OCI-LY3 (cell line): ENCODE measurements at regions not wholly inside any gene's neighbourhood (a gene's known extent, or its start where the extent isn't known, plus 50 kb on each side); places are given as distances from the start of the nearest gene placed in this dataset.

Source experiments
- EZH2phosphoT487 ChIP-seq: fragments of 200-600 bp; shearing (Covaris generic); IDR thresholded peaks from 2 replicates; pipeline ENCODE4 v1.6.1; 2018; ENCODE audit warnings: antibody characterized with exemption, mixed run types, low read depth
- TF ChIP-seq, protein P1 (sequence below): fragments of 200-600, 300-600 bp; sonication (generic); IDR thresholded peaks from 2 replicates; pipeline ENCODE4 v1.5.1; 2014; ENCODE audit warnings: antibody characterized with exemption, low read length, low read depth

DNA sequence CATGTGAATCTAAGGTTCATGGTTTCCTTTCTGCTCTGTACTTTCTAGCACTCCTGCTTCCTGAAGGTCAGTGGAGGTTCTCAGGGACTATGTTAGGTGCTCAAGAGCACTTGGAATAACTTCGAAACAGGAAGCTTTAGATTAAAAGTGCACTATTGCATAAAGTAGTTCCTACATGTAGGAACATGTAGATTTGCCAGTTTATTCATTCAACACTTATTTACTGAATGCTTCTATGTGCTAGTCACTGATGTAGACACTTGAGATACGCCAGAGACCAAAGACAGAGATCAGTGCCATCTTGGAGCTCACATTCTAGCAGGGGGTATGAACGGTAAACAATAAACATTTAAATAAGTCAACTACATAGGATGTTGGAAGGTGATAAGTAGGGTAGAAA, 87.7 kb downstream of the DHRS2 start:
- TF ChIP-seq, protein P1, sequence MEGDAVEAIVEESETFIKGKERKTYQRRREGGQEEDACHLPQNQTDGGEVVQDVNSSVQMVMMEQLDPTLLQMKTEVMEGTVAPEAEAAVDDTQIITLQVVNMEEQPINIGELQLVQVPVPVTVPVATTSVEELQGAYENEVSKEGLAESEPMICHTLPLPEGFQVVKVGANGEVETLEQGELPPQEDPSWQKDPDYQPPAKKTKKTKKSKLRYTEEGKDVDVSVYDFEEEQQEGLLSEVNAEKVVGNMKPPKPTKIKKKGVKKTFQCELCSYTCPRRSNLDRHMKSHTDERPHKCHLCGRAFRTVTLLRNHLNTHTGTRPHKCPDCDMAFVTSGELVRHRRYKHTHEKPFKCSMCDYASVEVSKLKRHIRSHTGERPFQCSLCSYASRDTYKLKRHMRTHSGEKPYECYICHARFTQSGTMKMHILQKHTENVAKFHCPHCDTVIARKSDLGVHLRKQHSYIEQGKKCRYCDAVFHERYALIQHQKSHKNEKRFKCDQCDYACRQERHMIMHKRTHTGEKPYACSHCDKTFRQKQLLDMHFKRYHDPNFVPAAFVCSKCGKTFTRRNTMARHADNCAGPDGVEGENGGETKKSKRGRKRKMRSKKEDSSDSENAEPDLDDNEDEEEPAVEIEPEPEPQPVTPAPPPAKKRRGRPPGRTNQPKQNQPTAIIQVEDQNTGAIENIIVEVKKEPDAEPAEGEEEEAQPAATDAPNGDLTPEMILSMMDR, result no peak
- no peak for TF ChIP-seq EZH2phosphoT487
